Mucosa of descending colon (tissue), 3 donors: ENCODE measurements at regions not wholly inside any gene's neighbourhood (a gene's known extent, or its start where the extent isn't known, plus 50 kb on each side); places are given as distances from the start of the nearest gene placed in this dataset.

Source experiments
- ATAC-seq: fragments of 200-7000 bp; cut with Tn5 transposase; one replicate; pipeline ENCODE4 v1.9.1; 2020; ENCODE audit warnings: mild to moderate bottlenecking, moderate library complexity
- DNase-seq, 3 donors: peaks; one replicate each; pipeline ENCODE4 v3.0.0-alpha.2; 2020
- H3K36me3 ChIP-seq: fragments of 200-600 bp; one replicate; pipeline ENCODE4 v1.8.0; 2021; ENCODE audit warnings: low read depth, mild to moderate bottlenecking
- H3K4me1 ChIP-seq: fragments of 200-600 bp; one replicate; pipeline ENCODE4 v1.8.0; 2021; ENCODE audit warnings: low read depth, mild to moderate bottlenecking
- H3K4me3 ChIP-seq: fragments of 200-600 bp; one replicate; pipeline ENCODE4 v1.8.0; 2021; ENCODE audit warnings: mild to moderate bottlenecking
- H3K9me3 ChIP-seq: fragments of 200-600 bp; one replicate; pipeline ENCODE4 v1.8.0; 2021; ENCODE audit warnings: mild to moderate bottlenecking
- intact Hi-C, 2 donors: fragments of 100-400 bp; cut with DNase I in 1 of 2; cut with micrococcal nuclease in 1 of 2; formaldehyde crosslinking; loops; one replicate each; pipeline versions ENCODE4 v1.11.0 to v1.11.1; 2022; cut with DNase I, micrococcal nuclease
- TF ChIP-seq, protein P1 (sequence below): fragments of 200-600 bp; IDR thresholded peaks from one replicate; pipeline ENCODE4 v1.8.0; 2022; ENCODE audit warnings: antibody characterized with exemption, mild to moderate bottlenecking
- donor health status: DM: no; HTN: no; CAD: no; lungs with moderate emphysema.
- donor health status: DM: no; HTN: no; CAD: no.
- donor health status: DM: no; HTN: yes; CAD: no.

DNA sequence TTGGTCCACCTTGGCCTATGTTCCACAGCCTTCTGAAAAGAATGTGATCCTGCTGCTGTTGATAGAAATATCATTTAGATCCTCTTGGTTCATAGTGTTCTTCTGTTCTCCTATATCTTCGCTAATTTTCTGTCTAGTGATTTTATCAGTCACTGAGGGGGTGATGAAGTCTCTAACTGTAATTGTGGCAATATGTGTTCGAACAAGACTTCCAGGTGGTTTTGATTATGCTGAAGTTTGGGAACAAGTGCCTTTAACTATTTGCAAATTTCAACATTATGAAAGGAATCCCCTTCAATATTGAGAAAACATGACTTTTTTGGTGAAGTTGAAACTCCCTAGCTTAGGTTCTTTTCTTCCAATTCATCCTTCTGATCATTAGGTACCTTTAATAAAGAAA is 140.4 kb downstream of the MTX2 start:
- DNase-seq (no peak), ATAC-seq (no peak)
- TF ChIP-seq, protein P1, sequence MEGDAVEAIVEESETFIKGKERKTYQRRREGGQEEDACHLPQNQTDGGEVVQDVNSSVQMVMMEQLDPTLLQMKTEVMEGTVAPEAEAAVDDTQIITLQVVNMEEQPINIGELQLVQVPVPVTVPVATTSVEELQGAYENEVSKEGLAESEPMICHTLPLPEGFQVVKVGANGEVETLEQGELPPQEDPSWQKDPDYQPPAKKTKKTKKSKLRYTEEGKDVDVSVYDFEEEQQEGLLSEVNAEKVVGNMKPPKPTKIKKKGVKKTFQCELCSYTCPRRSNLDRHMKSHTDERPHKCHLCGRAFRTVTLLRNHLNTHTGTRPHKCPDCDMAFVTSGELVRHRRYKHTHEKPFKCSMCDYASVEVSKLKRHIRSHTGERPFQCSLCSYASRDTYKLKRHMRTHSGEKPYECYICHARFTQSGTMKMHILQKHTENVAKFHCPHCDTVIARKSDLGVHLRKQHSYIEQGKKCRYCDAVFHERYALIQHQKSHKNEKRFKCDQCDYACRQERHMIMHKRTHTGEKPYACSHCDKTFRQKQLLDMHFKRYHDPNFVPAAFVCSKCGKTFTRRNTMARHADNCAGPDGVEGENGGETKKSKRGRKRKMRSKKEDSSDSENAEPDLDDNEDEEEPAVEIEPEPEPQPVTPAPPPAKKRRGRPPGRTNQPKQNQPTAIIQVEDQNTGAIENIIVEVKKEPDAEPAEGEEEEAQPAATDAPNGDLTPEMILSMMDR, result no peak
- H3K4me1 ChIP-seq, result no peaks in the 10 kb centered on the region
- H3K4me3 ChIP-seq, result no peak overlapping the region
- no peaks in the 10 kb centered on the region for H3K9me3 ChIP-seq
- intact Hi-C loops, result no loop called here
- H3K36me3 ChIP-seq, result no peaks in the 10 kb centered on the region

DNA sequence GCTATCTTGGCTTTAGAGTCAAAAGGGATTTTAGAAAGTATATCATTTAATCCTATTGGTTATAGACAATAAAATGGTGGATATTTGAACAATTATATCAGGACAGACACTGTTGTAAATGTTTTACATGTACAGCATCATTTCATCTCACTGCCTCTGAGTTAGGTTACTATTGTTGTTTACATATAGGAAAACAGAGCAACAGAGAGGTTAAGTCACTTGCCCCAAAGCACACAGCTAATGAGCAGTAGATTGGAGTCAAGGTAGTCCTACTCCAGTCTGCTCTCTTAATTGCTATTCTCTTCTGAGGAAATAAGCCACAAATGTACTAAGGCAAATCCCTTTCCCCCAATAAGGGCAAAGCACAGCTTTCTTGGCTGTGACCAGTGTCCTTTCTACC is 142.9 kb downstream of the MTX2 start:
- Histone ChIP-seq H3K36me3 (no peaks in the 10 kb centered on the region), H3K9me3 (no peaks in the 10 kb centered on the region), H3K4me1 (no peaks in the 10 kb centered on the region), H3K4me3 (no peak overlapping the region)
- TF ChIP-seq, protein P1, result no peak
- ATAC-seq (no peak), DNase-seq (no peak)
- intact Hi-C loops, result no loop called here

DNA sequence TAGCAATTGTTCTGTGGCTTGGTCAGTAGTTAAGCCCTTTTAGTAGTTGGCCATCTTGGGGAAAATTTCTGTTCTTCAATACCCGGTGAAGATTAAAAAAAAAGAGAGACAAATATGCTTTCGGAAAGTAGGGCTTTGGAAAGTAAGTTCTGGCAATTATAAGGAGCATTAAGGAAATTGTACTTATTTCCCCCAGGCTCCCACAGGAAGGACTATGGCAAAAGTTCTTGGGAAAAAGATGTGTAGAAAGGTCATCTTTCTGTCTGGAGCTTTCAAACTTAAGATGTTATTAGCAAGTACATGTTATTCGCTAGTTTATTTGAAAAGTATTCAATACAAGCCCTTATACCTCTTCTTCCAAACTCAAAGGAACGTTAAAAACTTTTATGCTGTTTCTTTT is 144.5 kb downstream of the MTX2 start:
- no peak for DNase-seq
- H3K9me3 ChIP-seq, result no peaks in the 10 kb centered on the region
- no peak for ATAC-seq
- H3K4me3 ChIP-seq, result no peak overlapping the region
- H3K4me1 ChIP-seq, result no peaks in the 10 kb centered on the region
- TF ChIP-seq, protein P1, result no peak
- no peaks in the 10 kb centered on the region for H3K36me3 ChIP-seq
- intact Hi-C loops, result no loop called here

DNA sequence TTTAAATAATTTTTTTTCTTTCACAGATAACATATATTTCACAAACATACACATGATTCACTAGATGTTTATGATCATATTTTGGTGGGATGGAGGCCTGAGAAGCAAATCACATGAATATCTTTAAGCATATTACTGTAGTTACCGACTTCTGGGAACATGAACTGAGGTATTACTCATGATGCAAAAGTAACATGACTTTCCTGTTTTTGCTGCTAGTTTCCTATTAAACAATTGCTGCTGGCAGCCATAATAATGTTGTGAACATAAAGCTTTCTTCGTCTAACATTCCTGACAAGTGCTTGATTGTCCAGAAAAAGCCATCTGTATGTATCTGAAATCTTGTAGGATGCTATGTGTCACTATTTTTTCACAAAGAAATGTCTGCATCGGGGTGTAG is 145.4 kb downstream of the MTX2 start:
- TF ChIP-seq, protein P1, result no peak
- no peak overlapping the region for H3K4me3 ChIP-seq
- H3K4me1 ChIP-seq, result no peaks in the 10 kb centered on the region
- no peak for DNase-seq
- no peaks in the 10 kb centered on the region for H3K9me3 ChIP-seq
- ATAC-seq, result no peak
- intact Hi-C loops, result no loop called here
- H3K36me3 ChIP-seq, result no peaks in the 10 kb centered on the region

DNA sequence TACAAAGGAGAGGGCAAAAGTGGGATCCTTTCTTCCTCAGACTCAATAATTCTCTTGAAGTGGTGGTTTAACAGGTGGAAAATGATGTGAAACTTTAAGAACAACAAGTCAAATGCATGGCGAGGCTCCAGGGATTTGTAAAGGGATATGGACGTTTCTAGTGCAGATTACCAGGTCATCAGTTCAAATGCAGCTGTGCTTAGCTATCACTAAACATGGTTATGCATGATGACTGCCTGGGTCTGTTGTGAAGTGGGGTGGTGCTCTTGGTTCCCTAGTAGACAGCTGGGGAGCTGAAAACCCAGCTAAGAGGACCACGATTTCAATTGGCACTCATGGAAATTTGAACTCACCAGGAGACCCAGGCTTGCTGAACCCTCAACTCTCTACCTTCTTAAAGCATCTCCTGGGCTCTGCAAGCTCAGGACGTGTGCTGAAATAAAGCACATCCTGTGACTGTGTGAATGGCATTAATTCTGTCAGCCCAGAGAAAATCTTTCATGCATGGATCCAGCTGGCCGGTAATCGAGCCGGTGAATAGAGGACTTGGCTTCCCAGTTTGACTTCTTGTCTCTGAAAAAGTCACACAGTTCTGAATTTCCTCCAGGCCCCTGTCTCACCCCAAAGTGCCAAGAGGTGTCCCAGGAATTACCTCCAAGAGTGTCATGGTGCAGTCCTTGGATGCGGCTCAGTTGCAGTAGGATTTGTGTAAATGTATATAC is 146.1 kb downstream of the MTX2 start:
- Histone ChIP-seq H3K4me1 (no peaks in the 10 kb centered on the region), H3K4me3 (no peak overlapping the region), H3K36me3 (no peaks in the 10 kb centered on the region), H3K9me3 (no peaks in the 10 kb centered on the region)
- ATAC-seq (no peak), DNase-seq (no peak)
- intact Hi-C loops, result no loop called here
- TF ChIP-seq, protein P1, result no peak
